Stimulated activated CD8-positive, alpha-beta memory T cell treated with anti-CD3 and anti-CD28 coated beads, Interleukin-2, amount 100 ng/mL, for 48 hours (primary cell): ENCODE measurements at regions not wholly inside any gene's neighbourhood (a gene's known extent, or its start where the extent isn't known, plus 50 kb on each side); places are given as distances from the start of the nearest gene placed in this dataset.
A peak's percentile ranks its signal among the peaks of the same experiment; 100 is the strongest.
"Not testable (repeated sequence)": the region's sequence is repeated elsewhere in the genome, so short reads cannot be mapped to it uniquely, and the experiment has no call there.

Source experiments
- DNase-seq, 2 donors: peaks; one replicate each; pipeline ENCODE4 v3.0.0-alpha.2; 2020; ENCODE audit warnings: low read depth in 2 of 2

- no peak for DNase-seq
Measured at GRCh38 chr4:127383666-127384065, 249.1 kb upstream of the INTU start.

GRCh38 chr4:127394516-127394915 is 238.2 kb upstream of the INTU start:
- DNase-seq = no peak

GRCh38 chr4:127400276-127400675 is 232.5 kb upstream of the INTU start:
- DNase-seq = no peak

- peak; percentile 3 to 11 for DNase-seq
Measured at GRCh38 chr4:127400731-127401346, 231.9 kb upstream of the INTU start.

GRCh38 chr4:127403471-127404084 is 229.2 kb upstream of the INTU start:
- no peak for DNase-seq

- no peak for DNase-seq
Measured at GRCh38 chr4:127406187-127406586, 226.6 kb upstream of the INTU start.

GRCh38 chr4:127407572-127407971 is 225.2 kb upstream of the INTU start:
- not testable (repeated sequence) for DNase-seq

- DNase-seq = no peak
Measured at GRCh38 chr4:127410201-127410600, 222.6 kb upstream of the INTU start.

- DNase-seq = no peak
Measured at GRCh38 chr4:127410644-127411043, 222.1 kb upstream of the INTU start.

GRCh38 chr4:127414951-127415606 is 217.7 kb upstream of the INTU start:
- no peak for DNase-seq

- no peak for DNase-seq
Measured at GRCh38 chr4:127416115-127416514, 216.6 kb upstream of the INTU start.

- DNase-seq = no peak
Measured at GRCh38 chr4:127417885-127418535, 214.7 kb upstream of the INTU start.

- no peak for DNase-seq
Measured at GRCh38 chr4:127419431-127419830, 213.3 kb upstream of the INTU start.

- no peak for DNase-seq
Measured at GRCh38 chr4:127421437-127421836, 211.3 kb upstream of the INTU start.

- DNase-seq = no peak
Measured at GRCh38 chr4:127425202-127425845, 207.4 kb upstream of the INTU start.

- no peak for DNase-seq
Measured at GRCh38 chr4:127425851-127426250, 206.9 kb upstream of the INTU start.

GRCh38 chr4:127441571-127441970 is 191.2 kb upstream of the INTU start:
- DNase-seq = no peak

- no peak for DNase-seq
Measured at GRCh38 chr4:127445471-127445870, 187.3 kb upstream of the INTU start.

GRCh38 chr4:127446427-127446885 is 186.3 kb upstream of the INTU start:
- no peak for DNase-seq

GRCh38 chr4:127448986-127449385 is 183.8 kb upstream of the INTU start:
- no peak for DNase-seq

- no peak for DNase-seq
Measured at GRCh38 chr4:127449449-127449848, 183.3 kb upstream of the INTU start.

- DNase-seq = no peak
Measured at GRCh38 chr4:127450276-127450675, 182.5 kb upstream of the INTU start.
